Uterus (tissue), 2 donors: ENCODE measurements at regions not wholly inside any gene's neighbourhood (a gene's known extent, or its start where the extent isn't known, plus 50 kb on each side); places are given as distances from the start of the nearest gene placed in this dataset.

Experiments used
- CTCF ChIP-seq, 4 experiments: fragments of 200-600 bp in 2 of 4; fragments of 450-650 bp in 2 of 4; sonication (generic) in 2 of 4; IDR thresholded peaks; one replicate each; pipeline ENCODE4 v1.5.1; 2016 to 2019; ENCODE audit warnings: antibody characterized with exemption in 4 of 4, mild to moderate bottlenecking in 2 of 4, moderate library complexity in 1 of 4
- POLR2A ChIP-seq, 2 donors: fragments of 450-650 bp; IDR thresholded peaks; one replicate each; pipeline ENCODE4 v1.6.1; 2016; ENCODE audit warnings: antibody characterized with exemption in 2 of 2, mild to moderate bottlenecking in 1 of 2, moderate library complexity in 1 of 2

GRCh38 chr2:45105050-45105582 is 95.9 kb upstream of the SIX2 start:
- TF ChIP-seq CTCF (IDR thresholded peaks at IDR 0.05) (no peak), POLR2A (IDR thresholded peaks at IDR 0.05) (no peak)
